Ishikawa (cell line): ENCODE measurements at regions not wholly inside any gene's neighbourhood (a gene's known extent, or its start where the extent isn't known, plus 50 kb on each side); places are given as distances from the start of the nearest gene placed in this dataset.

Source experiments
- CREB1 ChIP-seq: IDR thresholded peaks from 2 replicates; pipeline ENCODE4 v1.6.1; 2012; ENCODE audit warnings: low read depth
- EP300 ChIP-seq: IDR thresholded peaks from 2 replicates; pipeline ENCODE4 v1.6.1; 2012; ENCODE audit warnings: borderline replicate concordance
- REST ChIP-seq: IDR thresholded peaks from 2 replicates; pipeline ENCODE4 v1.6.1; 2012; ENCODE audit warnings: low read depth, mild to moderate bottlenecking
- TAF1 ChIP-seq: IDR thresholded peaks from 2 replicates; pipeline ENCODE4 v1.6.1; 2012; ENCODE audit warnings: low read depth, mild to moderate bottlenecking
- TEAD4 ChIP-seq: IDR thresholded peaks from 2 replicates; pipeline ENCODE4 v1.6.1; 2012
- YY1 ChIP-seq: IDR thresholded peaks from 2 replicates; pipeline ENCODE4 v1.6.1; 2012; ENCODE audit warnings: low read depth

GRCh38 chr15:52858782-52859176 lies 68.6 kb upstream of the ONECUT1 start:
- TF ChIP-seq YY1 (no peak), REST (no peak), TEAD4 (no peak), EP300 (no peak), TAF1 (no peak), CREB1 (no peak)
